ENCODE measurements at regions not wholly inside any gene's neighbourhood (a gene's known extent, or its start where the extent isn't known, plus 50 kb on each side); places are given as distances from the start of the nearest gene placed in this dataset.

DNA sequence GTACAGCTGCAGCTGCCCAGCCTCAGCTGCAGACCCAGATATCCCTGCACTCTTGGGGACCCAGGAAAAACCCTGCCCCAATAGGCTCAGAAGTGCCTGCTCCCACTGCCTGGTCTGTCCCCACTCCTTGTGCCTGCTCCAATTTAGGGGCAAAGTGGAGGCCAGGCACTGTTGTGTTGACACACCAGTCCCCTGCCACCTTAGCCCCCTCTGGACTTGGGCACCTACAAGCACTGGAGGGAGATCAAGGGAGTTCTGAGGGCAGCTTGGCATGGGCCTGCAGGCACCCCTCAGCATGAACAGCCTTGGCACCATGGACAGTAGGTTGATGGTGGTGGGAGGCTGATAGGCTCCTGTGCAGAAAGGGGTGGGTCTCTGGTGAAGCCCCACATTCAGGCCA, 2020.8 kb upstream of the ADGRL3 start:
- TF ChIP-seq, protein P1, sequence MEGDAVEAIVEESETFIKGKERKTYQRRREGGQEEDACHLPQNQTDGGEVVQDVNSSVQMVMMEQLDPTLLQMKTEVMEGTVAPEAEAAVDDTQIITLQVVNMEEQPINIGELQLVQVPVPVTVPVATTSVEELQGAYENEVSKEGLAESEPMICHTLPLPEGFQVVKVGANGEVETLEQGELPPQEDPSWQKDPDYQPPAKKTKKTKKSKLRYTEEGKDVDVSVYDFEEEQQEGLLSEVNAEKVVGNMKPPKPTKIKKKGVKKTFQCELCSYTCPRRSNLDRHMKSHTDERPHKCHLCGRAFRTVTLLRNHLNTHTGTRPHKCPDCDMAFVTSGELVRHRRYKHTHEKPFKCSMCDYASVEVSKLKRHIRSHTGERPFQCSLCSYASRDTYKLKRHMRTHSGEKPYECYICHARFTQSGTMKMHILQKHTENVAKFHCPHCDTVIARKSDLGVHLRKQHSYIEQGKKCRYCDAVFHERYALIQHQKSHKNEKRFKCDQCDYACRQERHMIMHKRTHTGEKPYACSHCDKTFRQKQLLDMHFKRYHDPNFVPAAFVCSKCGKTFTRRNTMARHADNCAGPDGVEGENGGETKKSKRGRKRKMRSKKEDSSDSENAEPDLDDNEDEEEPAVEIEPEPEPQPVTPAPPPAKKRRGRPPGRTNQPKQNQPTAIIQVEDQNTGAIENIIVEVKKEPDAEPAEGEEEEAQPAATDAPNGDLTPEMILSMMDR (IDR thresholded peaks at IDR 0.05), result no peak
- TF ChIP-seq POLR2A (IDR thresholded peaks at IDR 0.05), result no peak
